A673 (cell line): ENCODE measurements at regions not wholly inside any gene's neighbourhood (a gene's known extent, or its start where the extent isn't known, plus 50 kb on each side); places are given as distances from the start of the nearest gene placed in this dataset.

ENCODE experiments used
- CTCF ChIP-seq: fragments of 300-800, 200-600 bp; sonication (generic); conservative IDR thresholded peaks from 2 replicates; pipeline ENCODE4 v1.5.1; 2017; ENCODE audit warnings: low read depth, mild to moderate bottlenecking, antibody characterized with exemption, low read length, moderate library complexity, mixed read lengths
- EZH2 ChIP-seq: fragments of 200-600 bp; sonication (generic); IDR thresholded peaks from 2 replicates; pipeline ENCODE4 v1.6.1; 2017; ENCODE audit warnings: borderline replicate concordance, low read depth, mild to moderate bottlenecking, mixed read lengths, antibody characterized with exemption, low read length; ENCODE audit not compliant: poor library complexity, severe bottlenecking

GRCh38 chr10:108789919-108790318, 1133.4 kb downstream of the XPNPEP1 start:
- no peak for TF ChIP-seq EZH2
- TF ChIP-seq CTCF: no peak
